NCI-H2227 treated with DMSO at 0.1 percent for 48 hours (cell line): ENCODE measurements at regions not wholly inside any gene's neighbourhood (a gene's known extent, or its start where the extent isn't known, plus 50 kb on each side); places are given as distances from the start of the nearest gene placed in this dataset.

ENCODE experiments used
- DNase-seq: peaks from one replicate; lab custom pipeline; 2025; lab: John Stamatoyannopoulos, UW

GRCh38 chr2:107757223-107757622, 69.5 kb upstream of the RGPD4 start:
- DNase-seq = no peak

DNA sequence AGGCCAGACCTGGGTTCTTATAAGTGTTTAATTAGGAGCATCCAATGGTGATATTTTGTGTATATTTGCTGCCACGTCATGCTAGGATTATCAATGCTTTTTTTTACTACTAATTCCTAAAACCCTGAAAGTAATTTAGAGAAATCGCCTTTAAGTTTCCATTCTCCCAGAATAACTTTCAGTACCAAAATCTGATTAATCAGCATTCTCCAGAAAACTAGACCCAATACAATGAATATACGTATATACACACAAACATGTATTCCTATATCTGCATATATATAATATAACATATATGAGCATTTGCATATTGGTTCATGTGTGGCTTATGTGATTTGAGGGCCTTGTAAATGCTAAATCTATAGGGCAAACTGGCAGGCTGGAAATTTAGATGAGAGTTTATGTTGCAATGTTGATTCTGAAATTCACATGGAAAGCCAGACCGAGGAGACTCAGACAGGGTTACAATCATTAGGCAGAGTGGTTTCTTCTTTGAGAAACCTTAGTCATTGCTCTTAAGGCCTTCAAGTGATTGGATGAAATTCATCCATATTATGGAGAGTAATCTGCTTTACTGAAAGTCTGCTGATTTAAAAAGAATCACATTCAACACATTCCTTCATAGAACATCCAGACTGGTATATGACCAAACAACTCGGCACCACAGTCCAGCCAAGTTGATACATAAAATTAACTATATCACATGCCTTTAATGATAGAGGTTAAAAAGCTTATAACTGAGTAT, 65.9 kb upstream of the RGPD4 start:
- DNase-seq = no peak

DNA sequence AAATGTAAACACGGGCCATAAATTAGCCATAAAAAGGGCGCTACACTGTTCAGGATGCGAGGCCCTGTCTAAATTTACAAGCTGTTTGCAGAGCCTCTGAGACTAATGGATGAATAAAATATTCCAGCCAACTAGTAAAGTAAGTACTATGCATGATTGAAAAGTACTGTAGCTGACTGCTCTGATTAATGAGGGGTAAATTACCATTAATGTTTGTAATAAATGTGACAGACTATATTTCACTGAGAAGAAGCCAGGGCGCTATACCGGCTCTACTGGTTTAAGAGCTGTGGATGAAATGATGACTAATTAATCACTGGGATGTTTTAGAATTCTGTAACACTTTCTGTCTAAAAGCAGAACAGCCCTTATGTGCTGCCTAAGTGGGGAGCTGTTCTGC, 54.3 kb upstream of the RGPD4 start:
- no peak for DNase-seq

DNA sequence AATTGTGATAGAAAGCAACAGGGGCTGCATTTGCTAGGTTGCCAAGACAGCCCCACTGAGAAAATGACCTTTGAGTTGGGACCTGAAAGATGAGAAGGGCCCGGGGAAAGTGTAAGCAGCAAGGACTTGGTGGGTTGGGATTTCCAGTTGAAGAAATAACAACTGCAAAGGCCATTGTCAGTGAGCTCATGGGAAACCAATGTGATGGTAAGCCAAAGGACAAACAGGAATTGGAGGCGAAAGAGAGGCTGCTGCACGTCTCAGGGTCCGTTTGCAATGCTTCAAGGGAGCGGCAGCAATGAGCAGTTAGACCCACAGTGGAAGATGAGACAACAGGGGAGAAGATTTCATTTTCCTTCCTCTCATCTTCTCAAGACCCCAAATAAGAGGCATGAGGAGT, 51.5 kb upstream of the RGPD4 start:
- no peak for DNase-seq

GRCh38 chr2:107775791-107776190, 50.9 kb upstream of the RGPD4 start:
- DNase-seq = no peak

GRCh38 chr2:107776362-107776761, 50.3 kb upstream of the RGPD4 start:
- DNase-seq = no peak
